TTC549 (cell line): ENCODE measurements at regions not wholly inside any gene's neighbourhood (a gene's known extent, or its start where the extent isn't known, plus 50 kb on each side); places are given as distances from the start of the nearest gene placed in this dataset.
"Not testable (repeated sequence)": the region's sequence is repeated elsewhere in the genome, so short reads cannot be mapped to it uniquely, and the experiment has no call there.

Experiments used
- FAIRE-seq: peaks from 2 replicates; lab custom pipeline; 2012; peaks lifted over from hg19 to GRCh38; lab: Jason Lieb, UNC

DNA sequence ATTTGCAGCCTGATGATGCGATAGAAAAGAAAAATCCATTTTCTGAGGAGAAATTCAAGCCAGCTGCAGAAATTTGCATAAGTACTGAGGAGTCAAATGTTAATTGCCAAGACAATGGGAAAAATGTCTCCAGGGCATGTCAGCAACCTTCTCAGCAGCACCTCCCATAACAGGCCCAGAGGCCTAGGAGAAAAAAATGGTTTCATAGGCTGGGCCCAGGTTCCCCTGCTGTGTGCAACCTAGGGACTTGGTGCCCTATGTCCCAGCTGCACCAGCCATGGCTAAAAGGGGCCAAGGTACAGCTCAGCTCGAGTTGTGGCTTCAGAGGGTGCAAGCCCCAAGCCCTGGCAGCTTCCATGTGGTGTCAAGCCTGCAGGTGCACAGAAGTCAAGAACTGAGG is 144.8 kb upstream of the PRKD1 start:
- not testable (repeated sequence) for FAIRE-seq

DNA sequence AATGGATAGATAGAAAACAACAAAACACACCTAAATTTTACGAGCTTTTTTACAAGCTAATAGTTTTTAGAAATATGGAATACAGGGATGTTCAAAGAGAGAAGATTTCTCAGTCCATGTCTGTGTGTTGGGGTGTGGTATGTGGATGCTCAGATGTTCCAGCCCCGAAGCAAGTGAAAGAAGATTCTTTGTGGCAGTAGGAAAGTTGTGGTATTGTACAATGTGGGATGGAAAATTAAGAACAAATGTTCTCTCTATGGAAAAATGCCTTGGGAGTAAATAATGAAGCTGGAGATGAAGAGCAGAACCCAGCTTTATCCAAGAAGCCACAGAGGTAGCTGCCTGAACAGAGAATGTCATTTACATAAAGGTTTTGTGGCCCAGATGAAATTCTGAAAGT is 150.3 kb upstream of the PRKD1 start:
- no peak for FAIRE-seq

GRCh38 chr14:30078811-30079402 is 151.3 kb upstream of the PRKD1 start:
- no peak for FAIRE-seq

DNA sequence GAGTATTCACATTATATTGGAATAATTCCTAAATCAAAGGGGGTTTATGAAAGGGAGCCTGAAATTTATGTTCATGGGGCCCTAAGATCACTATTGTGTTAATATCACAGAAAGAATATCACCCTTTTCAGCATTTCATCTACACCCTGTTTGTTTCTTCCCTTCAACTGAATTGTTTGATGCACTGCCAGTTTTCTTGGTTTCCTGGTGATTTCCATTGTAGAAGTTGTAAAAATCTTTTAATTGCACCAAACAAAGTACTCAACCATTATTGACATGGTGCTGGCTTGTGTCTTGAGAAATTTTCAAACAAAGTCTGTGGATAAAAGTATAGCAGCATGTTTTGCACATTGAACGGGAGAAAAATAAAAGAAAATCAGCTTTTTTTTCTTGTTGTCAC is 154.8 kb upstream of the PRKD1 start:
- no peak for FAIRE-seq

GRCh38 chr14:30084811-30085210 is 157.2 kb upstream of the PRKD1 start:
- no peak for FAIRE-seq

- no peak for FAIRE-seq
Measured at GRCh38 chr14:30085943-30086342, 158.3 kb upstream of the PRKD1 start.

DNA sequence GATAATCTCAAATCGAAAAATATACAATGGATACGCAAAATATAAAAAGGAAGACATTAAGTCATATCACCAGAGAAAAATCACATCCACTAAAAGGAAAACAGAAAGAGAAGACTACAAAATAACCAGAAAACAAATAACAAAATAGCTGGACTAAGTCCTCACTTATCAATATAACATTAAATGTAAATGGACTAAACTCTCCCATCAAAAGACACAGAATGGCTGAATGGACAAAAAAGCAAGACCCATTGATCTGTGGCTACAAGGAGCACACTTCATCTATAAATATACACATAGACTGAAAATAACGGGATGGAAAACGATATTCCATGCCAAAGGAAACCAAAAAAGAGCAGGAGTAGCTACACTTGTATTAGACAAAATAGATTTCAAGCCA is 161.0 kb upstream of the PRKD1 start:
- FAIRE-seq: no peak

- FAIRE-seq: no peak
Measured at GRCh38 chr14:30108975-30109700, 181.5 kb upstream of the PRKD1 start.

DNA sequence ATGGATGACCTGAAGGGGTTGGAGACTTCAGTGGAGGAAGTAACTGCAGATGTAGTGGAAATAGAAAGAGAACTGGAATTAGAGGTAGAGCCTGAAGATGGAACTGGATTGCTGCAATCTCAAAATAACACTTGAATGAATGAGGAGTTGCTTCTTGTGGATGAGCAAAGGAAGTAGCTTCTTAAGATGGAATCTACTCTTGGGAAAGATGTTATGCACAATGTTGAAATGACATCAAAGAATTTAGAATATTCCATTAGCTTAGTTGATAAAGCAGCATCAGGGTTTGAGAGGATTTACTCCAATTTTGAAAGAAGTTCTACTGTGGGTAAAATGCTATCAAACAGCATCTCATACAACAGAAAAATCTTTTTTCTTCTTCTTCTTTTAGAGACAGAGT is 186.4 kb upstream of the PRKD1 start:
- no peak for FAIRE-seq

DNA sequence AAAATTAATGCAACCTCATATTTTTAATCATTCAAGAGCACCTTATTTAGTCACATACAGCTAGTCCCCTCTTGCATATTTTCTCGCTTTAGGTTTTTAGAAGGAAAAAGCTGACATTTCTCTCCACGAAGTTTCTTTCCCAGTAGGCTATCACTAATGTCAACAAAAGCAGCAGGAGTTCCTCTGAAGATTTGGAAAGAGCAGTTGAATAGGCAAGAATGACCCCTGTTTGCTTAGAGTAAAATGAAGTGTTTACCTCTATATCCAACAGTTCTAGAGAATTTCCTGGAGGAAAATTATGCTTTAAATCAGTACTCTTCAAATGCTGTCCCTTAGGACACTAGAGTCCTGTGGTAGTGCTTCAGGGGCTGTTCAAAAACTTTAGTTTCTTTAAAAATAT is 188.1 kb upstream of the PRKD1 start:
- FAIRE-seq: no peak

GRCh38 chr14:30118992-30119640 is 191.5 kb upstream of the PRKD1 start:
- FAIRE-seq: no peak

- FAIRE-seq: no peak
Measured at GRCh38 chr14:30125322-30125979, 197.8 kb upstream of the PRKD1 start.

DNA sequence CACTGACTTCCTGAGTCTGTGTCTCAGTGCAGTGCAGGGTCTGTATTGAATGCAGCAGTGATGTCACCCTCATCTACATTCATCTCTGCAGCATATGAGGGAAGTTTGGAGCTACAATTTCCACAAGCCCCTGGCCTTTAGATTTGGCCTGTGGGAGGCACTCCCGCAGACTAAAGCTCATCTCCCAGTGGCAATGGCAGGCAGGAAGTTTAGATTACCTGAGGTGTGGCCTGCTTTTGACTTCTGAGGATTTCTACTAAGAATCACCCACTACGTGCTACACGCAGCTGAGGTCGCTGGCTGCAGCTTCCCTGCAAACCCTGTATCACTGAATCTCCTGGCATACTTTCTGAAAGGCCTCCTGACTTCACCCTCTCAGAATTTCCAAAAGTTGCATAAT is 202.2 kb upstream of the PRKD1 start:
- FAIRE-seq: no peak

GRCh38 chr14:30131581-30132097 is 204.0 kb upstream of the PRKD1 start:
- FAIRE-seq: no peak

DNA sequence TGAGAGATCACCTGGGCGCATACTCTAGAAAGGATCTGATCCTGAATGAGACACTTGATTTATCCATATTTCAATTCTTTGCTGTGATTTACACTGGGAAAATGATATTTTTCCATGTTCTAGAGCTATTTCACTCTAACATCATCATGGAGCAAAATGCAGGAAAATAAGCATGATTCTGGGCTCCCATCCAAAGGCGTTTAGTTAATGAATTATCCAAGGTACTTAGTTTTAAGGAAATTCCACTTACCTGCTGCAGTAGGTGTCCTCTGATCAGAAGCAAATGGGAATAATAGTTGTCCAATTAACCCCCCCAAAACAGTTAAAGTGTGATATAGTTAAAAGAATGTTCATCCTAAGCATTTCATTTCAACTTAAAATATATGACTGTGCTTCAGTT is 204.5 kb upstream of the PRKD1 start:
- no peak for FAIRE-seq

DNA sequence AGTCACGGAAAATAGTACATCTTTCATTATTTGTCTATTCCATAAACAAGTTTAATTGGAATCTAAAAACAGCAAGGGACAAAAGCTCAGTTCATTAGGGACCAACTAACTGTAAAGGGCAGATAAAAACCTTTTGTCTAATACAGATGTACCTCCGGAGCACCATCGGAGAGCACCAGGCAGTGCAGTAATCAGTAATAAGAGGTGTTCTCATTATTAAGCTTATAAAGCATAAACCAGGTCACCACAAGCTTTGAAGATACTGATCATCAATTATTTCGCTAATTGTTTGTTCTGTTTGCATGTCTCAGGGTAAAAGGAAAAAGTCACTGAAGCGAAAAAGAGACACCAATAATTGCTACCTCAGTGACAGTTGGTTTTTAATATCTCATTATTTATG is 207.3 kb upstream of the PRKD1 start:
- no peak for FAIRE-seq

GRCh38 chr14:30138567-30138966 is 210.9 kb upstream of the PRKD1 start:
- FAIRE-seq: no peak

DNA sequence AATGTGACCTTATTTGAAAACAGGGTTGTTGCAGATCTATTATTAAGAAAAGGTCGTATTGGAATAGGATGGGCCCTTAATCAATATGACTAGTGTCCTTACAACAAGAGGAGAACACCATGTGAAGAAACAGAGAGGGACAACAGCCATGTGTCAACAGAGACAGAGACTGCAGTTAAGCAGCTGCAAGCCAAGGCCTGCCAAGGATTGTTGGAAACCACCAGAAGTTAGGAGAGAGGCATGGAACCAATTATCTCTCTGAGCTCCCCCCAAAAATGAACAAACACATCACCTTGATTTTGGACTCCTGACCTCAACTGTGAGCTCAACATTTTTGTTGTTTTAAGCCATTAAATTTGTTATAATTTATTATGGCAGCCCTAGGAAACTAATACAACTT is 214.6 kb upstream of the PRKD1 start:
- FAIRE-seq: no peak

- FAIRE-seq: no peak
Measured at GRCh38 chr14:30143627-30144026, 216.0 kb upstream of the PRKD1 start.

DNA sequence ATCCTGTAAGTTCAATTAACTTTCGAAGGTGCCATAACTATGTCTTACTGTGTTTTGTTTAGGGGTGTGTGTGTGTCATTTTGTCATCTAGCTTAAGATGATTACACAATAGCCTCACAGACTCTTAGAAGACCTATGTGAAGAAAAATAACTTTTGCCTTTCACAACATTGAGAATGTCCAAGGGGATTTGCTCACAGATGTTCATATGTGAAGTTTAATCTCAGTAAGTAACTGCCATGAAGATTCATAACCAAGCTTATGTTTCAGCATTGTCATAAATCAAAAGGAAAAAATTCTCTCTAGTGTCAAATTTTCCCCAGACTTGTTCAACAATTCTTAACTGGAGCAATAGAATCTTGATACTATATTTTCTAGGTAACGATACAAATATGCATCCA is 226.1 kb upstream of the PRKD1 start:
- FAIRE-seq: no peak

GRCh38 chr14:30156571-30156970 is 228.9 kb upstream of the PRKD1 start:
- no peak for FAIRE-seq

DNA sequence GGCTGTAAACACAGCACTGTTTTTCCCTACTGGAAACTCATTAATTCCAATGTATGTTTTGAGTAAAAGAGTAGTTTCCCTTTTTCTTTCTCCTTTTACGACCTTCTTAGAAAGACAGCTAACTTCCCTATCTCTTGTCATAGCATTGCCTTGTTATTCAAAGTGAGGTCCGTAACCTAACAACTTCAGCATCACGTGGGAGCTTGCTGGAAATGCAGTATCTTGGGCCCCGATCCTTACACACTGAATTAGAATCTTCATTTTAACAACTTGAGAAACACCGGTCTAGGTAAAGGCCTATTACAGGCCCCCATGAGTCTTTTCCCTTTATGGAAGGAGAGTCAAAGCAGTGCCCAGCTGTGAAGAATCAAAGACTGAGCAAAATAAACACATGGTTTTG is 230.7 kb upstream of the PRKD1 start:
- FAIRE-seq: no peak

DNA sequence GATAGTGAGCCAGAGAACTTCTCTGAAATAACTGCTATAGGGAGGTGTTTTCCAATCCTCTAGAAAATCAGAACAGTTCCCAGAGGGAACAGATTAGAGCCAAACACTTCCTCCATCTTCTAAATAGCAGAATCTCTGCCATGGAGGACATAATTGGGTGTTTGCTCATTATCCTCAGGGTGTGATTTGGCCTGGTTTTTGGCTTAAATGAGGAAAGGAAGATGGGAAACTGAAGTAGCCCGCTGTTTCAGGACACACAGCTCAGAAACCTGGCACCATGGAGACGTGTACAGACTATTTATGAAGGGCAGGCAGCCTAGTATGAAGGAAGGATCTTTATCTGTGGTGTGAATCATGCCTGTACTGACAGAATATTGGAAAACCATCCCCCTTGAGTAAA is 231.7 kb upstream of the PRKD1 start:
- FAIRE-seq: no peak
